Stomach (tissue), 8 donors: ENCODE measurements at regions not wholly inside any gene's neighbourhood (a gene's known extent, or its start where the extent isn't known, plus 50 kb on each side); places are given as distances from the start of the nearest gene placed in this dataset.
"Not testable (repeated sequence)": the region's sequence is repeated elsewhere in the genome, so short reads cannot be mapped to it uniquely, and the experiment has no call there.

Experiments used
- DNase-seq, 2 donors: peaks; one replicate each; pipeline versions ENCODE4 v3.0.0 to v3.0.0-alpha.2; 2013 to 2019
- H3K27ac ChIP-seq, 5 donors: fragments of 200-600 bp in 4 of 5; sonication (generic) in 4 of 5; one replicate each; pipeline ENCODE4 v1.5.1; 2013 to 2019; ENCODE audit warnings: mild to moderate bottlenecking in 1 of 5, moderate library complexity in 1 of 5
- H3K27me3 ChIP-seq, 3 donors: fragments of 200-600 bp; sonication (generic); one replicate each; pipeline ENCODE4 v1.5.1; 2017 to 2019; ENCODE audit warnings: mixed run types in 1 of 3
- H3K36me3 ChIP-seq, 4 donors: fragments of 200-600 bp; sonication (generic); 1 replicate in 3 of 4; 2 replicates in 1 of 4; pipeline ENCODE4 v1.5.1; 2016 to 2019
- H3K4me1 ChIP-seq, 4 donors: fragments of 200-600 bp; sonication (generic); one replicate each; pipeline ENCODE4 v1.5.1; 2016 to 2019
- H3K4me3 ChIP-seq, 4 donors: fragments of 200-600 bp; sonication (generic) in 3 of 4; one replicate each; pipeline ENCODE4 v1.5.1; 2016 to 2019; ENCODE audit warnings: mild to moderate bottlenecking in 1 of 4
- H3K9me3 ChIP-seq, 4 donors: fragments of 200-600 bp; sonication (generic); one replicate each; pipeline ENCODE4 v1.5.1; 2016 to 2019
- CTCF ChIP-seq, 7 experiments: fragments of 450-650 bp in 4 of 7; fragments of 200-600 bp in 3 of 7; sonication (generic) in 3 of 7; IDR thresholded peaks; one replicate each; pipeline ENCODE4 v1.5.1; 2016 to 2019; ENCODE audit warnings: antibody characterized with exemption in 7 of 7, control low read depth in 2 of 7, mild to moderate bottlenecking in 1 of 7
- EP300 ChIP-seq: sonication (generic); formaldehyde crosslinking; IDR thresholded peaks from one replicate; pipeline ENCODE4 v1.6.1; 2017; ENCODE audit warnings: antibody characterized with exemption
- POLR2A ChIP-seq, 4 donors: fragments of 450-650 bp; IDR thresholded peaks; one replicate each; pipeline ENCODE4 v1.6.1; 2016; ENCODE audit warnings: antibody characterized with exemption in 4 of 4, control low read depth in 2 of 4, mild to moderate bottlenecking in 1 of 4, moderate library complexity in 1 of 4
- POLR2AphosphoS5 ChIP-seq, 3 donors: sonication (generic); formaldehyde crosslinking; IDR thresholded peaks; one replicate each; pipeline ENCODE4 v1.6.1; 2016; ENCODE audit warnings: antibody characterized with exemption in 3 of 3
- WGBS, 5 donors: extraction: QIAGEN DNeasy Blood & Tissue Kit in 3 of 5; methylation state at CpG; one replicate each; pipeline versions ENCODE4 v1.1.5 to v1.1.7; 2013 to 2018; 5-methylcytosine and 5-hydroxymethylcytosine counted together
- intact Hi-C: fragments of 100-400 bp; cut with DNase I; formaldehyde crosslinking; loops from one replicate; pipeline ENCODE4 v1.15.1; 2023; ENCODE audit warnings: low total_unique reads
- donor health status: healthy with polysubstance abuse.
- donor health status: Bipolar disorder and iron deficiency.
- donor health status: healthy.

GRCh38 chr6:8803181-8803760 is 367.9 kb upstream of the SLC35B3 start:
- Histone ChIP-seq H3K36me3 (no peaks in the 10 kb centered on the region), H3K4me3 (no peak overlapping the region), H3K27me3 (no peaks in the 10 kb centered on the region), H3K4me1 (no peaks in the 10 kb centered on the region), H3K27ac (no peak overlapping the region), H3K9me3 (peaks cover 0 to 6% (median 0%) of the 10 kb centered on the region in 4 donors)
- intact Hi-C loops = no loop called here
- no peak for DNase-seq
- 69 to 88% (median 87%) methylated on average over 2 of the region's 2 CpGs for WGBS, 5 donors
- TF ChIP-seq POLR2A (IDR thresholded peaks at IDR 0.05) (no peak), CTCF (IDR thresholded peaks at IDR 0.05) (no peak), POLR2AphosphoS5 (IDR thresholded peaks at IDR 0.05) (no peak), EP300 (no peak)

GRCh38 chr6:8802397-8802796 is 367.1 kb upstream of the SLC35B3 start:
- DNase-seq, H3K4me3 ChIP-seq, H3K9me3 ChIP-seq, intact Hi-C loops, H3K36me3 ChIP-seq, H3K27me3 ChIP-seq, H3K4me1 ChIP-seq, H3K27ac ChIP-seq: not testable (repeated sequence)
- WGBS, 5 donors = 82 to 88% (median 84%) methylated on average over 4 of the region's 4 CpGs

- no peaks in the 10 kb centered on the region for H3K27me3 ChIP-seq
- no peak overlapping the region for H3K4me3 ChIP-seq
- H3K9me3 ChIP-seq = no peaks in the 10 kb centered on the region
- TF ChIP-seq EP300 = no peak
- no peak for TF ChIP-seq POLR2AphosphoS5 (IDR thresholded peaks at IDR 0.05)
- TF ChIP-seq CTCF (IDR thresholded peaks at IDR 0.05) = no peak
- TF ChIP-seq POLR2A (IDR thresholded peaks at IDR 0.05) = no peak
- H3K4me1 ChIP-seq = no peaks in the 10 kb centered on the region
- intact Hi-C loops = no loop called here
- no peak for DNase-seq
- H3K36me3 ChIP-seq = no peaks in the 10 kb centered on the region
- H3K27ac ChIP-seq = no peak overlapping the region
- WGBS, 5 donors = 75 to 86% (median 81%) methylated on average over 3 of the region's 3 CpGs
These were observed 359.1 kb upstream of the SLC35B3 start for GRCh38 chr6:8794420-8794819.

- WGBS, 5 donors = 72 to 82% (median 78%) methylated on average over 2 of the region's 2 CpGs
- H3K4me3 ChIP-seq = no peak overlapping the region
- intact Hi-C loops = no loop called here
- no peaks in the 10 kb centered on the region for H3K36me3 ChIP-seq
- H3K27me3 ChIP-seq = no peaks in the 10 kb centered on the region
- TF ChIP-seq POLR2AphosphoS5 (IDR thresholded peaks at IDR 0.05) = no peak
- TF ChIP-seq POLR2A (IDR thresholded peaks at IDR 0.05) = no peak
- TF ChIP-seq CTCF (IDR thresholded peaks at IDR 0.05) = no peak
- TF ChIP-seq EP300 = no peak
- H3K27ac ChIP-seq = no peak overlapping the region
- DNase-seq = no peak
- no peaks in the 10 kb centered on the region for H3K4me1 ChIP-seq
- no peaks in the 10 kb centered on the region for H3K9me3 ChIP-seq
These were observed 354.5 kb upstream of the SLC35B3 start for GRCh38 chr6:8789878-8790277.

GRCh38 chr6:8785223-8785622 is 349.9 kb upstream of the SLC35B3 start:
- Histone ChIP-seq H3K27me3 (no peaks in the 10 kb centered on the region), H3K4me1 (no peaks in the 10 kb centered on the region), H3K4me3 (no peak overlapping the region), H3K9me3 (no peaks in the 10 kb centered on the region), H3K36me3 (no peaks in the 10 kb centered on the region), H3K27ac (no peak overlapping the region)
- intact Hi-C loops = no loop called here
- WGBS, 5 donors = 53 to 66% (median 56%) methylated on average over 3 of the region's 3 CpGs
- TF ChIP-seq POLR2A (IDR thresholded peaks at IDR 0.05) (no peak), CTCF (IDR thresholded peaks at IDR 0.05) (no peak), EP300 (no peak), POLR2AphosphoS5 (IDR thresholded peaks at IDR 0.05) (no peak)
- no peak for DNase-seq
